ENCODE measurements at regions not wholly inside any gene's neighbourhood (a gene's known extent, or its start where the extent isn't known, plus 50 kb on each side); places are given as distances from the start of the nearest gene placed in this dataset.

DNA sequence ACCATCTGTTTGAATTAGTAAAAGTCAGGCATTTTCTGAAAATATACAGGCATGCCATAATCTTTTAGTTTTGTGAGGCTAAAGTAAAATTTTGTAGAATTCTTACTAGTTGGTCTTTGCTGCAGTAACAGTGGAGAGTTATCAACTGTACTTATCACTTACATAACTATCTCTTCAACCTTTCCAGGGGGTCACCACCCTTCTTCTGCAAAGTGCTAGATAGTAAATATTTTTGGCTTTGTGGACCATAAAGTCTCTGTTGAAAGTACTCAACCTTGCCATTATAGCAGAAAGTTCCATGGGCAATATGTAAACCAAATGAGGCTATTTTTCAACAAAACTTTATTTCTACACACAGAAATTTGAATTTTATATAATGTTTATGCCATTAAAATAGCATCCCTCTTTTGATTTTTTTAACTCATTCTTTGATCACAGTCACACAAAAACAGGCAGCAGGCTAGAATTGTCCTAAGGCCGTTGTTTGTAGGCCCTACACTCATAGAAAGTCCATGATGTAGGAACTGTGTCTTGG is 59.5 kb upstream of the KLF6 start:
- no peak for DNase-seq (ENCODE audit: low read depth in 2 of 2, low spot score in 1 of 2)

DNA sequence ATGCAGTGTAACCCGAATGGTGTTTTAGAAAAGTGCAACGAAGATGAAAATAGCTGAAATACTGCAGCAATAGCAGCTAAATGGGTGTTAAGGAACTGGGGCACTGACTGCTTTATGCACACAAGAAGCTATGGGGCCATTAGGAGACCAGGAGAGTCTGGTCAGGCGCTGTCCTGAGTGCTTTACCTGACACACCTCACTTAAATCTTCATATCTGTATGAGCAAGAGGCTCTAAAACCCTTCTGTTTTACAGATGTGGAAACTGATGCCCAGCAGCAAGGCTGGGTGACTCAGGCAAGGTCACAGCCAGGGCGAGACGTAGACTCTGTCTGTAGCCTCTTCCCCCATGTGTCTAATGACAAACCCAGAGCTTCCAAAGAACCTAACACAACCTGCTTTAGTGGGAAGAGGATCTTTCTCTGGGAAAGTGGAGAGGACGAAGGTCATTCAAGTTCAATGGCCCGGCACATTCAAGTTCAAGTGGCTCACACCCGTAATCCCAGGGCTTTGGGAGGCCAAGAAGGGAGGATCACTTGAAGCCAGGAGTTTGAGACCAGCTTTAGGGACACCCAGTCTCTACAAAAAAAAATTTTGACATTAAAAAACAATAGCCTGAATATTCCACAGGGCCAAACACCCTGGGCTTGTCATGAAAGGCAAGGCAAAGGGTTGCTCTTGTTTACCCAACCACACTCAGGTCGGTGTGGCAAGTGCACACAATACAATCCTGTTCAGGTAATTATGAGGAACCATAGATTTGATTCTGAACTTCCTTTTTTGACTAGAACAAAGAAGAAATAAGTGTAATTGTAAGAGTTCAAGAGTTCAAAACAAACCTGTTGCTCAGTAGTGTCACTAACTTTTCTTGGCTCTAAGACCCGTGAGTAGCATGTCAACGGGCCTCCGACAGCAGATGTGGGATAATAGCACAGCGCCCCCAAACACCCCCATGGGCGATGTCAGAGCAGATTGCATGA is 53.7 kb upstream of the KLF6 start:
- no peak for DNase-seq (ENCODE audit: low read depth in 2 of 2, low spot score in 1 of 2)

DNA sequence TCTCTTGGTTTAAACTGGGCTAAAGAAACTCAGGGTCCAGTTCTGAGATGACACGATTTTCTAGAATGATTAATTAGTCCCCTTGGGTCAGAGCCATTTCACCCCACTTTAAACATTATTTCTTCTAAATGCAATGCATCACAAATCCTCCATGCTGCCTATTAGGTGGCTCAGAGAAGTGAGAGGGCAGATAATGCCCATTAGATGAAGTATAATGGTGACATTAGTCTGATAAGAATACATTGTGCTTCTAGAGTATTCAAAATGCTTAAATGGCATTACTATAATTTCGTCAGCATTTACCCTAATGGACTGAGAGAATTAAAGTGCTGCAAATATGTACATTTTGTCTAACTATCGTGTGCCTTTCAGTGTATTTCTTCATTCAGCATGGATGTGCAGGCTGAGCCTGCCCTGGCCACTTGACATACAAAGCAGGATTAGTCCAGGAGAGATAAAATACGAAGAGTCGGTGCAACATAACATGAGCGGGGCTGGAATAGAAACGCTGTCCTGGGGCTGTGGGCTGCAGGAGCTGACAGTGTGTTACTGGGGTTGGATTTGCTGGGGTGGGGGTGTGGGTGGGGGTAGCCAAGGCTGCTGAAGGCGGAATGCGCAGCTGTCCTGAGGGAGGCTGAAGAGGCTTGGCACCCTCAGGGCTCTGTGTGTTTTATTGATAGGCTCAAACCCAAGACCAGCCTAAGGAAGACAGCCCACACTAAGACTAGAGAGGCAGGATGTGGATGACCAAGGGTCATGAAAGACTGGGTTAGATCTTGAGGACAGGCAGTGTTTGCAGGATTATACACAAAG is 52.8 kb upstream of the KLF6 start:
- DNase-seq (ENCODE audit: low read depth in 2 of 2, low spot score in 1 of 2) = no peak

DNA sequence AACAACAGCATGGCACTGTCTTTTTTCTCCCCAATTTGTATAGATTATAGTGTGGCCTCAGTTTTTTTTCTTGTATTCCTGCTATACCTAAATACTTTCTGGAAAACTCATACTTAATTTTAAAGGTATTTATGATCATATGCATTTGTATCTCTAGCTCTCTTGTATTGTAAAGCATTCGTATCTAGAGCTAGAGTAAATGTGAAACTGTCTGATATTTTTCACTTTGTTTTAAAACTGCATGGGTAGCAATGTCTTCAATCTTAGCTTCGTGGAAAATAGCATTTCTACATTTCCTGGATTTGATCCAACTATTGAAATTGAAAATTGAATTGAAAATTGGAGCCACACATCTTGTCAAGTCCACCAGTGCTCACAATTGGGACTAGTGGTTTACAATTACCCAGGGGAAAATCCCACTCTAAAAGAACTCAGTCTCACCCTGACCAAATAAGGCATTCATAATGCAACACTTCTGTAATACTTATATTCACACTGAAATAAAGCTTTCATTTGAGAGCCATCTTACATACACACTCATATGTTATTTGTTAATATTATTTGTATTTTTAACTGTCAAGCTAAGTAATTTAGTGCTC is 51.3 kb upstream of the KLF6 start:
- no peak for DNase-seq (ENCODE audit: low read depth in 2 of 2, low spot score in 1 of 2)

DNA sequence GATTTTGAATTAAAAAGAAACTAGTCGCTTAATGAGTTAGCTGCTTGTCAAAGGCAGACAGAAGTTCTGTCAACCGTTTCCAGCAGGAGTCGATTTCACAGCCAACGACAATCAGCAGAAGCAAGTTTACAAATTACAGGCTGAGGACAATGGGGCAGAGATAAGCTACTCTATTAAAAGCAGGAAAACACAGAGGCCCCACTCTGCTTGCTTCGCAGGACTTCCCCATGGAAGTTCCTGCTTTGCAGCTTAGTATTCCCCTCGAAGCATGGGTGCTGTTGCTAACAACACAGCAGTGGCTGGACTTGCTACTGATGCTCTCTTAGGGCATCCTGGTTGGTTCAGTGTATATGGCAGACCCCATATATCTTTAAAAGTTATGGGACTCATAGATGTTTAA is 50.8 kb upstream of the KLF6 start:
- DNase-seq (ENCODE audit: low read depth in 2 of 2, low spot score in 1 of 2) = no peak

- DNase-seq (ENCODE audit: low read depth in 2 of 2, low spot score in 1 of 2) = no peak
These were observed 49.9 kb upstream of the KLF6 start for GRCh38 chr10:3834947-3835346.

Data from stimulated activated CD8-positive, alpha-beta memory T cell treated with anti-CD3 and anti-CD28 coated beads, Interleukin-4, amount 100 ng/mL, for 4 hours (primary cell).